ENCODE measurements at regions not wholly inside any gene's neighbourhood (a gene's known extent, or its start where the extent isn't known, plus 50 kb on each side); places are given as distances from the start of the nearest gene placed in this dataset.

- Histone ChIP-seq H2AFZ (ENCODE audit: low read length) (no peak overlapping the region), H4K20me1 (ENCODE audit: insufficient read depth, low read length) (no peaks in the 10 kb centered on the region), H3K9me3 (ENCODE audit: low read length) (no peaks in the 10 kb centered on the region), H3K36me3 (ENCODE audit: insufficient read depth, low read length) (no peaks in the 10 kb centered on the region), H3K4me3 (ENCODE audit: low read depth, low read length, poor library complexity, severe bottlenecking) (no peak overlapping the region), H3K27ac (ENCODE audit: low read depth, low read length, poor library complexity, severe bottlenecking) (no peak overlapping the region), H3K4me2 (ENCODE audit: low read length) (no peak overlapping the region), H3K9me2 (ENCODE audit: insufficient read depth, low read length) (no peaks in the 10 kb centered on the region), H3K4me1 (ENCODE audit: insufficient read depth, low read length, poor library complexity, severe bottlenecking) (no peaks in the 10 kb centered on the region), H3K79me2 (ENCODE audit: insufficient read depth, low read depth, low read length) (no peaks in the 10 kb centered on the region)
- DNase-seq (ENCODE audit: low spot score) = no peak
- intact Hi-C loops (cut with micrococcal nuclease; ENCODE audit: unreplicated experiment) = no loop called here
- TF ChIP-seq CTCF (conservative IDR thresholded peaks at IDR 0.05; ENCODE audit: low read length) = no peak
- TF ChIP-seq EZH2phosphoT487 (IDR thresholded peaks at IDR 0.05; ENCODE audit: borderline replicate concordance, low read depth, low read length) = no peak
- POLR2A ChIA-PET = no interaction called here
- CTCF ChIA-PET (ENCODE audit: unreplicated experiment) = no interaction called here
- BruUV-seq (replicated peaks) = no TSS peak
Observed at GRCh38 chr2:36170805-36171204, 184.8 kb upstream of the CRIM1 start.

- Histone ChIP-seq H3K79me2 (ENCODE audit: insufficient read depth, low read depth, low read length) (no peaks in the 10 kb centered on the region), H3K36me3 (ENCODE audit: insufficient read depth, low read length) (no peaks in the 10 kb centered on the region), H3K9me3 (ENCODE audit: low read length) (no peaks in the 10 kb centered on the region), H3K27ac (ENCODE audit: low read depth, low read length, poor library complexity, severe bottlenecking) (no peak overlapping the region), H3K4me1 (ENCODE audit: insufficient read depth, low read length, poor library complexity, severe bottlenecking) (no peaks in the 10 kb centered on the region), H3K9me2 (ENCODE audit: insufficient read depth, low read length) (no peaks in the 10 kb centered on the region), H2AFZ (ENCODE audit: low read length) (no peak overlapping the region), H4K20me1 (ENCODE audit: insufficient read depth, low read length) (no peaks in the 10 kb centered on the region), H3K4me2 (ENCODE audit: low read length) (no peak overlapping the region), H3K4me3 (ENCODE audit: low read depth, low read length, poor library complexity, severe bottlenecking) (no peak overlapping the region)
- CTCF ChIA-PET (ENCODE audit: unreplicated experiment) = no interaction called here
- DNase-seq (ENCODE audit: low spot score) = no peak
- TF ChIP-seq CTCF (conservative IDR thresholded peaks at IDR 0.05; ENCODE audit: low read length) (no peak), EZH2phosphoT487 (IDR thresholded peaks at IDR 0.05; ENCODE audit: borderline replicate concordance, low read depth, low read length) (no peak)
- intact Hi-C loops (cut with micrococcal nuclease; ENCODE audit: unreplicated experiment) = no loop called here
- POLR2A ChIA-PET = no interaction called here
- BruUV-seq (replicated peaks) = no TSS peak
Observed at GRCh38 chr2:36169843-36170242, 185.7 kb upstream of the CRIM1 start.

GRCh38 chr2:36168115-36168514 lies 187.5 kb upstream of the CRIM1 start:
- Histone ChIP-seq H2AFZ (ENCODE audit: low read length) (no peak overlapping the region), H3K4me2 (ENCODE audit: low read length) (no peak overlapping the region), H3K79me2 (ENCODE audit: insufficient read depth, low read depth, low read length) (no peaks in the 10 kb centered on the region), H3K9me3 (ENCODE audit: low read length) (no peaks in the 10 kb centered on the region), H4K20me1 (ENCODE audit: insufficient read depth, low read length) (no peaks in the 10 kb centered on the region), H3K36me3 (ENCODE audit: insufficient read depth, low read length) (no peaks in the 10 kb centered on the region), H3K27ac (ENCODE audit: low read depth, low read length, poor library complexity, severe bottlenecking) (no peak overlapping the region), H3K4me3 (ENCODE audit: low read depth, low read length, poor library complexity, severe bottlenecking) (no peak overlapping the region), H3K9me2 (ENCODE audit: insufficient read depth, low read length) (no peaks in the 10 kb centered on the region), H3K4me1 (ENCODE audit: insufficient read depth, low read length, poor library complexity, severe bottlenecking) (no peaks in the 10 kb centered on the region)
- BruUV-seq (replicated peaks) = no TSS peak
- TF ChIP-seq EZH2phosphoT487 (IDR thresholded peaks at IDR 0.05; ENCODE audit: borderline replicate concordance, low read depth, low read length) (no peak), CTCF (conservative IDR thresholded peaks at IDR 0.05; ENCODE audit: low read length) (no peak)
- POLR2A ChIA-PET = interaction anchor here (0.7 kb wide), 1 partner anchor 463 kb away, joined by 3 read pairs; no protein-coding TSS in a partner anchor
- DNase-seq (ENCODE audit: low spot score) = no peak
- CTCF ChIA-PET (ENCODE audit: unreplicated experiment) = no interaction called here
- intact Hi-C loops (cut with micrococcal nuclease; ENCODE audit: unreplicated experiment) = no loop called here

Measured in OCI-LY7 (cell line).